ENCODE measurements at regions not wholly inside any gene's neighbourhood (a gene's known extent, or its start where the extent isn't known, plus 50 kb on each side); places are given as distances from the start of the nearest gene placed in this dataset.

DNA sequence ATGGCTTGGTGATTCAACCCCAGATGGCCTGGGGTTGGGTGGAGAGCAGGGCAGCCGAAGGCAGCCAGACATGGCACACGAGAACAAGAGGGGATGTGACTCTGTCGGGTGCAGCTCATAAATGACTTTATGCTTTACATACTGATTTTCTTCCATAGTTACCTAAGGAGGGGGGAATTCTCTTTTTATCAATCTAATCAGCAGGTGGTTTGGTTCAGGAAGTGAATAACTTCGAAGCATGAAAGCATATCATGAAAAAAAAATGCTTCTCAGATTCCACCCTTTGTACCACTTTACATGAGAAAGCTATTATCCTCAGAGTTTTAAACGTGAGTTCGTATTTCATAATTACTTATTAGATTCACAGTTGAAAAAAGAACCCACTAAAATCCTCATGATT is 908.9 kb upstream of the LCORL start:
- no peak for DNase-seq (ENCODE audit: low read depth, low spot score)
- ChIA-PET CTCF (no interaction called here), POLR2A (no interaction called here)
- no peak overlapping the region for H3K27ac ChIP-seq (ENCODE audit: low read depth, low read length)
- H3K4me3 ChIP-seq (ENCODE audit: low read depth, low read length) = no peak overlapping the region
- H3K27me3 ChIP-seq (ENCODE audit: control insufficient read depth, insufficient read depth, low read length) = no peaks in the 10 kb centered on the region
- no peaks in the 10 kb centered on the region for H3K9me3 ChIP-seq (ENCODE audit: control insufficient read depth, insufficient read depth, low read length)
- TF ChIP-seq, protein P1, sequence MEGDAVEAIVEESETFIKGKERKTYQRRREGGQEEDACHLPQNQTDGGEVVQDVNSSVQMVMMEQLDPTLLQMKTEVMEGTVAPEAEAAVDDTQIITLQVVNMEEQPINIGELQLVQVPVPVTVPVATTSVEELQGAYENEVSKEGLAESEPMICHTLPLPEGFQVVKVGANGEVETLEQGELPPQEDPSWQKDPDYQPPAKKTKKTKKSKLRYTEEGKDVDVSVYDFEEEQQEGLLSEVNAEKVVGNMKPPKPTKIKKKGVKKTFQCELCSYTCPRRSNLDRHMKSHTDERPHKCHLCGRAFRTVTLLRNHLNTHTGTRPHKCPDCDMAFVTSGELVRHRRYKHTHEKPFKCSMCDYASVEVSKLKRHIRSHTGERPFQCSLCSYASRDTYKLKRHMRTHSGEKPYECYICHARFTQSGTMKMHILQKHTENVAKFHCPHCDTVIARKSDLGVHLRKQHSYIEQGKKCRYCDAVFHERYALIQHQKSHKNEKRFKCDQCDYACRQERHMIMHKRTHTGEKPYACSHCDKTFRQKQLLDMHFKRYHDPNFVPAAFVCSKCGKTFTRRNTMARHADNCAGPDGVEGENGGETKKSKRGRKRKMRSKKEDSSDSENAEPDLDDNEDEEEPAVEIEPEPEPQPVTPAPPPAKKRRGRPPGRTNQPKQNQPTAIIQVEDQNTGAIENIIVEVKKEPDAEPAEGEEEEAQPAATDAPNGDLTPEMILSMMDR (IDR thresholded peaks at IDR 0.05; ENCODE audit: low read depth, low read length) = no peak

DNA sequence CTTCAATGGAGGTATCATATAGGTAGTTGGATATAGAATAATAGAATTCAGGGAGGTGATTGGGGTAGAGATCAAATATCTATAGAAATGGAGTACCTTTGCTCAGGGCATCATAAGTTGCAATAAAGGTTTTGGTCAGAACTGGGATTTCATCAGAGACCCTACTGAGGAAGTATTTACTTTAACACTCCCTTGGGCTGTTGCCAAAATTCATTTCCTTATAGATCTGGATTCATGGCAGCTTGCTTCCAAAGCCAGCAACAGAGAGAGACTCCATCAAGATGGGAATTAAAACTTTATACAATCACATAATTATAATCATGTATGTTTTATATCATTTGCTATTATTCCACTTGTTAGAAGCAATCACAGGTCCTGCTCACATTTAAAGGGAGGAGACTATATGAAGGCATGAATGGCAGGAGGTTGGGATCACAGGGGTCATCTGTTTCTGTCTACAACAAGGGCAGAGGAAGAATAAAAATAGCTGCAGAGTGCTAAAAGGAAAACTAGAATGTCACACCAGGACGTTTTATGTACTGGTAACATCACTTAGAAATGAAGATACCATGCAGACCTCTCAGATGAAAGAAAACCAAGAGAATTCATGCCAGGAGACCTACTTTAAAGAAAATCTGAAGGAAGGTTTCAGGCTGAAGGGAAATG is 902.1 kb upstream of the LCORL start:
- TF ChIP-seq, protein P1 (IDR thresholded peaks at IDR 0.05; ENCODE audit: low read depth, low read length) = no peak
- no peaks in the 10 kb centered on the region for H3K27me3 ChIP-seq (ENCODE audit: control insufficient read depth, insufficient read depth, low read length)
- DNase-seq (ENCODE audit: low read depth, low spot score) = no peak
- no peak overlapping the region for H3K27ac ChIP-seq (ENCODE audit: low read depth, low read length)
- no peaks in the 10 kb centered on the region for H3K9me3 ChIP-seq (ENCODE audit: control insufficient read depth, insufficient read depth, low read length)
- CTCF ChIA-PET = no interaction called here
- H3K4me3 ChIP-seq (ENCODE audit: low read depth, low read length) = no peak overlapping the region
- POLR2A ChIA-PET = no interaction called here

DNA sequence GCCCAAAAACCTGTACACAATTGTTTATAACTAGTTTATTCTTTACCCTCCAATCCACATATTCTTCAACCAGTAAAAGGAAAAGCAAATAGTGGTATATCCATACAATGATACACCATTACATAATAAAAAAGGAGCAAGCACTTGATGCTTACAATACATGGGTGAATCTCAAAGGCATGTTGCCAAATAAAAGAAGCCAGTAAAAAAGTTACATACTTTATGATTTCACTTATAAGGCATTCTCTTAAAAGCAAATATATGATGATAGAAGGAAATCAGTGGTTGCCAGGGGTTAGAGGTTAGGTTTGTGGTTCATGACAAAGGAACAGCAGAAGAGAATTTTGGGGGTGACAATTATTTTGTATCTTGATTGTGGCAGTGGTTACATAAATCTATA is 896.1 kb upstream of the LCORL start:
- DNase-seq (ENCODE audit: low read depth, low spot score) = no peak
- Histone ChIP-seq H3K4me3 (ENCODE audit: low read depth, low read length) (no peak overlapping the region), H3K27ac (ENCODE audit: low read depth, low read length) (no peak overlapping the region), H3K9me3 (ENCODE audit: control insufficient read depth, insufficient read depth, low read length) (no peaks in the 10 kb centered on the region), H3K27me3 (ENCODE audit: control insufficient read depth, insufficient read depth, low read length) (no peaks in the 10 kb centered on the region)
- ChIA-PET CTCF (no interaction called here), POLR2A (no interaction called here)
- TF ChIP-seq, protein P1 (IDR thresholded peaks at IDR 0.05; ENCODE audit: low read depth, low read length) = no peak

DNA sequence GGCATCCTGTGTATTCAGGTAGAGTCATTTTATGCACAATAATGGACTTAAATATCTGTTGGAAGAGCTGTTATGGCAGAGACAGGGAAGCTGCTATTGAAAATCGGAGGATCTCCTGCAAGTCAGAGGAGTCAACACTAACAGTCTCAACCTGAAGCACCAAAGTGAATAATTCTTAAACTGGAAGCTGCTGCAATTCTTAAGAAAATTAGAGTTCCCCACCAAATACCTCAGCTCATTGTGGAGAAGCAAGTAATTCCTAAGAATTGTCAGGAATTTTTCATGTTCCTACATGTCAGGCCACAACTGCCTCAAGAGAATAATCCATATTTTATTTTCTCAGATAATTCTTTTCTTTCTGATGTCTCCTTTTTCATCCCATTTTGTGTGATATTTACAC is 892.6 kb upstream of the LCORL start:
- Histone ChIP-seq H3K27me3 (ENCODE audit: control insufficient read depth, insufficient read depth, low read length) (no peaks in the 10 kb centered on the region), H3K9me3 (ENCODE audit: control insufficient read depth, insufficient read depth, low read length) (no peaks in the 10 kb centered on the region), H3K4me3 (ENCODE audit: low read depth, low read length) (no peak overlapping the region), H3K27ac (ENCODE audit: low read depth, low read length) (no peak overlapping the region)
- TF ChIP-seq, protein P1 (IDR thresholded peaks at IDR 0.05; ENCODE audit: low read depth, low read length) = no peak
- CTCF ChIA-PET = no interaction called here
- POLR2A ChIA-PET = no interaction called here
- no peak for DNase-seq (ENCODE audit: low read depth, low spot score)

DNA sequence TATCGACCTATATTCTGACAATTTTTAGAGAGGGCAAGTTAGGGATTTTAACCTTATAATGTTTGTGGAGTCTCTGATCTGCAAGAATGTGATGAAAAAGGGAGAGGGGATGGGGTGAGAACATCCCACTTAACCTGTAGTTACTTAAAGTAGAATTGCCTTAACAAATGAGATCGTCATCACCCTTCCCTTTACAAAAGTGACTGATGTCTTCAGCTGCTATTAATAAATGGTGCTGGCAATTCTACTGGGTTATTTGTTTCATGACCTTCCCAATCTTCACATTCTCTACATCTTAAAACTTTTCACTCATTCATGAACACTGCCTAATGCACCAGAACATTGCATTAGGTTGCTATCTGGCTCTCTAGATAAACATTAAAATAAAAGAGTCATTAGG is 873.4 kb upstream of the LCORL start:
- DNase-seq (ENCODE audit: low read depth, low spot score) = no peak
- Histone ChIP-seq H3K27me3 (ENCODE audit: control insufficient read depth, insufficient read depth, low read length) (no peaks in the 10 kb centered on the region), H3K9me3 (ENCODE audit: control insufficient read depth, insufficient read depth, low read length) (no peaks in the 10 kb centered on the region), H3K4me3 (ENCODE audit: low read depth, low read length) (no peak overlapping the region), H3K27ac (ENCODE audit: low read depth, low read length) (no peak overlapping the region)
- POLR2A ChIA-PET = no interaction called here
- CTCF ChIA-PET = no interaction called here
- TF ChIP-seq, protein P1 (IDR thresholded peaks at IDR 0.05; ENCODE audit: low read depth, low read length) = no peak
